NCI-H1092 treated with DMSO at 0.1 percent for 48 hours (cell line): ENCODE measurements at regions not wholly inside any gene's neighbourhood (a gene's known extent, or its start where the extent isn't known, plus 50 kb on each side); places are given as distances from the start of the nearest gene placed in this dataset.

Experiments used
- DNase-seq: peaks from one replicate; lab custom pipeline; 2025; lab: John Stamatoyannopoulos, UW

DNA sequence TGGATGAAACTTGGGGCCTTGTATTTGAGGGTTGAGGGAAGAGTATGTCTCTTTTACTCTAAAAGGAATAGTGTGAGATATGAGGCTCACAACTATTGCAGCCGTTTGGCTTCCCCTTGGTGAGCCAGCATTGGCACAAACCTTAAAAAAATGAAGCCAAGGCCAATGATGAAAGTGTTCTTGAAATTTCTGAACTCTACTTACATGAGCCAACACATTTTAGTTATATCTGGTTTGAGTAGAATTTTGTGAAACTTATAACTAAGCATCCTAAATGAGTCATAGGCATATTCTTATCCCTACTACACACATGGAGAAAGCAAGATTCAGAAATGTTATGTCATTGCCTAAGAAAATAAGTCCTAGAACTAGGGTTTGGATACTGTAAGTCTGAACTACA lies 55.3 kb upstream of the ACSS3 start:
- DNase-seq, result no peak

DNA sequence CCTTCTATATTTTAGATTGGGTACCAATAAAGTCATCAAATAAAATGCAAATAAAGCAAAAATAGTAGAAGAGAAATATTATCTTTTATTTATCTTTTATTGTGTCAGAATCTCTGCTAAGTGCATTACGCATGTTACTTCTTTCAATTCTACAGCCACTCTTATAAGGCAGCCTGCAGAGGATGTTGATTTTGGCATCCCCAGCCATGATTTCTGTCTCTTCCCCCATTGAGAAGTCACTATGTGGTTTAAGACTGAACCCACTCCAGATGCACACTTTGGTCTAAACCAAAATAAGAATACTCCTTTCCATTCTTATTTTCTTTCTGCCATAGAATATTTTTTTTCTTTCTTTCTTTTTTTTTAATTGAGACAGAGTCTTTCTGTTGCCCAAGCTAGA lies 56.0 kb upstream of the ACSS3 start:
- DNase-seq, result no peak

DNA sequence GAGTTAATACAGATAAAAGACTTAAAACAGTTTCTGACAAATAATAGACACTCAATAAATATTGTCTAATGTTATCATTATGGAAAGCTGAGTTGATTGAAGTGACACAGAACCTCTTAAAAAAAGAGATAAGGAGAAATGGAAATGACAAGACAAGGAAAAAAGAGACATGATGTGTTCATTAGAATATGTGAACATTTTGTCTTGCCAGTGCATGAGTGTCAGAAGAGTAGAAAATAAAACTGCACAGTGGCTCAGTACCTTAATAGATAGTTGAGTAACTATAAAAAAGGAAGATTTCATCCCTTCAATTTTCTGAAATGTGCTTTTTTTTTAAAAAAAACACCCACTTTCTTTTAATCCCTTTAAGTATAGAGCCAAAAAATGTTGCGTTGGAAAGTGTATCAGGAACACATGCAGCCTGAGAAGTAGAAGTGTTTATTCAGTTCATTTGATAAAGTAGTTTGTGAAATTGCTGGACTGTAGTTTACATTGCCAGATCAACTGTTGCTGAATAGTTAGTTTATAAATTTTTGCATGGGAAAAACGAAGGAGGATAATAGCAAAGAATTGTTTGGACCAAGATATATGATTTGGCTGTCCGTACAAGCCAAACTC lies 56.6 kb upstream of the ACSS3 start:
- no peak for DNase-seq

DNA sequence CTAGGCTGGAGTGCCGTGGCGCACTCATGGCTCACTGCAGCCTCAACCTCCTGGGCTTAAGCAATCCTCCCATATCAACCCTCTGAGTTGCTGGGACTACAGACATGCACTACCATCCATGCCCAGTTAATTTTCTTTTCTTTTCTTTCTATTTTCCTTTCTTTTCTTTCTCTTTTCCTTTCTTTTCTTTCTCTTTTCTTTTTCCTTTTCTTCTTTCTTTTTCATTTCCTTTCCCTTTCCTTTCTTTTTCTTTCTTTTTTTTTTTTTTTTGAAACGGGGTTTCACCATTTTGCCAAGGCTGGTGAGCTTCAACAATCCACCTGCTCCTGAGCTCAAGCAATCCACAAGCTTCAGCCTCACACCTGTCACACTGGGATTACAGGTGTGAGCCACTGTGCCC lies 60.1 kb upstream of the ACSS3 start:
- no peak for DNase-seq

DNA sequence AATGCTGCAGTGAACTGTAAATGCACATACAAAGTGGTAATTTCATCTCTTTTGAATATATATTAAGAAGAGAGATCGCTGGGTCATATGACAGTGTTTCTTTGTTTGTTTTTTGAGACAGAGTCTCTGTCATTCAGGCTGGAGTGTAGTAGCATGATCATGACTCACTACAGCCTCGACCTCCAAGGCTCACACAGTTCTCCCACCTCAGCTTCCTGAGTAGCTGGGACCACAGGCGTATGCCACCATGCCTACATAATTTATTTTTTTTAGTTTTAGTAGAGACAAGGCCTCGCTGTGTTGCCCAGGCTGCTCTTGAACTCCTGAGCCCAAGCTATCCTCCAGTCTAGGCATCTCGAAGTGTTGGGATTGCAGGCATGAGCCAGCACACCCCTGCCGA lies 62.4 kb upstream of the ACSS3 start:
- no peak for DNase-seq

DNA sequence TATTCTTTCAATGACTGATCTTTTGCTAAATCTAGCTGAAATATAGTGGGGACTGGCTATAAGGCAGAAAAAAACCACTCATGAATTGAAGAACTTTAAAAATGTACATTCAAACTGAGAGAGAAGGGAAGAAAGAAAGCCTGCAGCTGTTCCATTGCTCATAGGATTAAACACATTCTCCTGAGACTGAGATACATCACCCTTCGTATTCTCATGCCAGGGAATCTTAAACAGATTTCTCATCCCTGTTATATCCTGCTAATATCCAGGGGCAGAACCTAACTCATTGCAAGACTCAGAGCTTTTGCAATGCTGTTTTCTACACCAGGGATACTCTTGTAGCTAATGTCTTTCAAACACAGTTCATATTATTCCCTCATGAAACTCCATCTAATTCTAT lies 67.2 kb upstream of the ACSS3 start:
- no peak for DNase-seq

DNA sequence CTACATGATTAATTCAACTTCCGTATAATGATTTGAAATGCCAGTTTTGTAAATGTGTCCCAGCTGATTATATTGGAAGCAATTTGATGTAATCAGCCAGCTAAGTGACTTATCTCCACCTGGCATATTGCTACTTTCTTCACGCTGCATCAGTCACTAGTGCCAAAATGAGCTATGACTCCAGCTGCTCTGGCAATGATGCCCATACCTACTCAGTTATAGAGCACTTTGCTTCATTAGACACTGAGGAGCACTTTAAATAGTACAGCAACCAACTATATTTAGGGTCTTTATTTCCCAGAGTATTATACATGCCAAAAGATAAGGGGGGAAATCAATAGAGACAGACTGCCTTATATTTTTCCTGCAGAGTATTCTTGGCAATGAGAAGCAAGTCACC lies 67.9 kb upstream of the LIN7A start:
- DNase-seq, result peak; percentile 69

DNA sequence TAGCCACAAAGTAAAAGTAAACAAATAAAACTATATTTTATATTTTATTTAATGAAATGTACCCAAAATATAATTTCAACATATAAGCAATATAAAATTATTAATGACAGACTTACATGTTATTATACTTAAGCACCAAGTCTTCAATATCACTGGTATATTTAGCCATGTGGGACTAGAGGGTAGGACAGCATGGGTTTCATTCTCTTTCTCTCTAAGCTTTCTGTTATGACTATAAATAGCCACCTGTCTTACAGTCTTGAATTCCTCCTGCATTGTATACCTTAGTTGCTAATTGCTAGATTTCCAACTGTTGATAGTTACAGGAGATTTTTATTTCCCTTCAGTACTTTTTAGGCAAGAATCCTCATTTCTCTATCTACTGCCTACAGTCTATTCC lies 63.1 kb upstream of the LIN7A start:
- DNase-seq, result no peak

DNA sequence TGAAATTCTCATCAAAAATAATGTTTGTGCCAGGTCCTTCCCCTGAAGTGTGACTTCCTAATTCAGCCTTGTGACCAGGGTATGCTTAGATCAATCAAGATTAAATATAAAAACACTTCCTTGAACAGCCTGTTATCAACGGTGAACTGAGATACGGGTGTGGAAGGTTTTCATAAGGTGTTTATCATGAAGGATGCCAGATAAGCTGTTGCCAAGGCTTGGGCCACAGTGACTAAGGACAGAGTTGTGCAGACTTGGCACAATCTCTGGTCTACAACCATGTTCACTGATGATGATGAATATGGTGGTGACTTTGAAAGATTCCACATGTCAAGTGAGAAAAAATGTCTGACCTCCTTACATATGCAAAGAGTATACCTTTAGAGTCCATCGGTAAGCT lies 51.3 kb upstream of the LIN7A start:
- DNase-seq, result no peak
